H1 (cell line): ENCODE measurements at regions not wholly inside any gene's neighbourhood (a gene's known extent, or its start where the extent isn't known, plus 50 kb on each side); places are given as distances from the start of the nearest gene placed in this dataset.

Experiments
- BCL11A ChIP-seq, 2 experiments: IDR thresholded peaks; one replicate each; pipeline ENCODE4 v1.6.1; 2011; ENCODE audit warnings: low read depth in 2 of 2, low read length in 2 of 2, mild to moderate bottlenecking in 2 of 2
- GABPA ChIP-seq: IDR thresholded peaks from 2 replicates; pipeline ENCODE4 v1.6.1; 2011; ENCODE audit warnings: mild to moderate bottlenecking, low read length, moderate library complexity, borderline replicate concordance; ENCODE audit not compliant: insufficient read depth
- POLR2A ChIP-seq, 2 experiments: IDR thresholded peaks; 1 replicate in 1 of 2; 2 replicates in 1 of 2; pipeline ENCODE4 v1.6.1; 2011; ENCODE audit warnings: low read depth in 2 of 2, low read length in 2 of 2, mild to moderate bottlenecking in 2 of 2; ENCODE audit errors: control extremely low read depth in 1 of 2
- RBBP5 ChIP-seq: IDR thresholded peaks from 2 replicates; pipeline ENCODE4 v1.7.1; 2012; ENCODE audit warnings: low read depth, mild to moderate bottlenecking, inconsistent platforms, low read length, moderate library complexity, borderline replicate concordance
- SUZ12 ChIP-seq: fragments of 200-600 bp; sonication (generic); IDR thresholded peaks from 2 replicates; pipeline ENCODE4 v1.6.1; 2012; ENCODE audit warnings: mild to moderate bottlenecking, inconsistent platforms, low read length, moderate library complexity, mixed read lengths
- TCF12 ChIP-seq: IDR thresholded peaks from 2 replicates; pipeline ENCODE4 v1.6.1; 2011; ENCODE audit warnings: low read depth, mild to moderate bottlenecking, low read length
- TEAD4 ChIP-seq: IDR thresholded peaks from 2 replicates; pipeline ENCODE4 v1.6.1; 2012; ENCODE audit warnings: low read depth, low read length, inconsistent platforms, mixed read lengths
- TF ChIP-seq, protein P1 (sequence below), 3 experiments: IDR thresholded peaks; 1 replicate in 2 of 3; 2 replicates in 1 of 3; pipeline versions ENCODE4 v1.5.1 to v1.6.1; 2011; ENCODE audit warnings: low read length in 3 of 3, mild to moderate bottlenecking in 3 of 3, inconsistent platforms in 2 of 3, low read depth in 1 of 3, moderate library complexity in 1 of 3; ENCODE audit not compliant: insufficient read depth in 1 of 3; ENCODE audit errors: control extremely low read depth in 1 of 3
- TF ChIP-seq, protein P2 (sequence below): IDR thresholded peaks from 2 replicates; pipeline ENCODE4 v1.6.1; 2011; ENCODE audit warnings: low read length, improper control_type of control experiment

- TF ChIP-seq TEAD4, result no peak
- TF ChIP-seq, protein P1, sequence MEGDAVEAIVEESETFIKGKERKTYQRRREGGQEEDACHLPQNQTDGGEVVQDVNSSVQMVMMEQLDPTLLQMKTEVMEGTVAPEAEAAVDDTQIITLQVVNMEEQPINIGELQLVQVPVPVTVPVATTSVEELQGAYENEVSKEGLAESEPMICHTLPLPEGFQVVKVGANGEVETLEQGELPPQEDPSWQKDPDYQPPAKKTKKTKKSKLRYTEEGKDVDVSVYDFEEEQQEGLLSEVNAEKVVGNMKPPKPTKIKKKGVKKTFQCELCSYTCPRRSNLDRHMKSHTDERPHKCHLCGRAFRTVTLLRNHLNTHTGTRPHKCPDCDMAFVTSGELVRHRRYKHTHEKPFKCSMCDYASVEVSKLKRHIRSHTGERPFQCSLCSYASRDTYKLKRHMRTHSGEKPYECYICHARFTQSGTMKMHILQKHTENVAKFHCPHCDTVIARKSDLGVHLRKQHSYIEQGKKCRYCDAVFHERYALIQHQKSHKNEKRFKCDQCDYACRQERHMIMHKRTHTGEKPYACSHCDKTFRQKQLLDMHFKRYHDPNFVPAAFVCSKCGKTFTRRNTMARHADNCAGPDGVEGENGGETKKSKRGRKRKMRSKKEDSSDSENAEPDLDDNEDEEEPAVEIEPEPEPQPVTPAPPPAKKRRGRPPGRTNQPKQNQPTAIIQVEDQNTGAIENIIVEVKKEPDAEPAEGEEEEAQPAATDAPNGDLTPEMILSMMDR (IDR thresholded peaks at IDR 0.05; ENCODE audit: control extremely low read depth in 1 of 3, insufficient read depth in 1 of 3, low read depth in 1 of 3, low read length in 3 of 3), result no peak
- TF ChIP-seq, protein P2, sequence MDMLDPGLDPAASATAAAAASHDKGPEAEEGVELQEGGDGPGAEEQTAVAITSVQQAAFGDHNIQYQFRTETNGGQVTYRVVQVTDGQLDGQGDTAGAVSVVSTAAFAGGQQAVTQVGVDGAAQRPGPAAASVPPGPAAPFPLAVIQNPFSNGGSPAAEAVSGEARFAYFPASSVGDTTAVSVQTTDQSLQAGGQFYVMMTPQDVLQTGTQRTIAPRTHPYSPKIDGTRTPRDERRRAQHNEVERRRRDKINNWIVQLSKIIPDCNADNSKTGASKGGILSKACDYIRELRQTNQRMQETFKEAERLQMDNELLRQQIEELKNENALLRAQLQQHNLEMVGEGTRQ, result no peak
- TF ChIP-seq GABPA, result no peak
- no peak for TF ChIP-seq TCF12
- TF ChIP-seq POLR2A (IDR thresholded peaks at IDR 0.05; ENCODE audit: control extremely low read depth in 1 of 2, low read depth in 2 of 2, low read length in 2 of 2), result no peak
- TF ChIP-seq SUZ12, result no peak
- no peak for TF ChIP-seq RBBP5
- no peak for TF ChIP-seq BCL11A (IDR thresholded peaks at IDR 0.05; ENCODE audit: low read depth in 2 of 2, low read length in 2 of 2)
Observed at GRCh38 chr11:22922672-22923071, 62.4 kb upstream of the CCDC179 start.
